Ishikawa (cell line): ENCODE measurements at regions not wholly inside any gene's neighbourhood (a gene's known extent, or its start where the extent isn't known, plus 50 kb on each side); places are given as distances from the start of the nearest gene placed in this dataset.
A peak's percentile ranks its signal among the peaks of the same experiment; 100 is the strongest.

Source experiments
- CEBPB ChIP-seq: IDR thresholded peaks from 2 replicates; pipeline ENCODE4 v1.6.1; 2012
- CREB1 ChIP-seq: IDR thresholded peaks from 2 replicates; pipeline ENCODE4 v1.6.1; 2012; ENCODE audit warnings: low read depth
- EGR1 ChIP-seq: IDR thresholded peaks from 2 replicates; pipeline ENCODE4 v1.6.1; 2012
- EP300 ChIP-seq: IDR thresholded peaks from 2 replicates; pipeline ENCODE4 v1.6.1; 2012; ENCODE audit warnings: borderline replicate concordance
- FOXM1 ChIP-seq: IDR thresholded peaks from 2 replicates; pipeline ENCODE4 v1.6.1; 2012; ENCODE audit warnings: low read depth, borderline replicate concordance
- NFIC ChIP-seq: IDR thresholded peaks from 2 replicates; pipeline ENCODE4 v1.6.1; 2012
- RAD21 ChIP-seq: IDR thresholded peaks from 2 replicates; pipeline ENCODE4 v1.6.1; 2012; ENCODE audit warnings: low read depth
- TAF1 ChIP-seq: IDR thresholded peaks from 2 replicates; pipeline ENCODE4 v1.6.1; 2012; ENCODE audit warnings: low read depth, mild to moderate bottlenecking
- TCF12 ChIP-seq: IDR thresholded peaks from 2 replicates; pipeline ENCODE4 v1.6.1; 2012; ENCODE audit warnings: low read depth
- TEAD4 ChIP-seq: IDR thresholded peaks from 2 replicates; pipeline ENCODE4 v1.6.1; 2012
- YY1 ChIP-seq: IDR thresholded peaks from 2 replicates; pipeline ENCODE4 v1.6.1; 2012; ENCODE audit warnings: low read depth
- ZBTB7A ChIP-seq: IDR thresholded peaks from 2 replicates; pipeline ENCODE4 v1.6.1; 2012; ENCODE audit warnings: low read depth
- TF ChIP-seq, protein P1 (sequence below): IDR thresholded peaks from 2 replicates; pipeline ENCODE4 v1.6.1; 2012
- TF ChIP-seq, protein P2 (sequence below): IDR thresholded peaks from 2 replicates; pipeline ENCODE4 v1.6.1; 2012; ENCODE audit warnings: low read depth, mild to moderate bottlenecking
- TF ChIP-seq, protein P3 (sequence below): IDR thresholded peaks from 2 replicates; pipeline ENCODE4 v1.6.1; 2012

- TF ChIP-seq CREB1 (no peak), TCF12 (no peak), ZBTB7A (no peak), CEBPB (no peak), NFIC (no peak), FOXM1 (no peak), RAD21 (no peak), EGR1 (no peak), EP300 (no peak), YY1 (no peak), TEAD4 (no peak), TAF1 (no peak)
- TF ChIP-seq, protein P1, sequence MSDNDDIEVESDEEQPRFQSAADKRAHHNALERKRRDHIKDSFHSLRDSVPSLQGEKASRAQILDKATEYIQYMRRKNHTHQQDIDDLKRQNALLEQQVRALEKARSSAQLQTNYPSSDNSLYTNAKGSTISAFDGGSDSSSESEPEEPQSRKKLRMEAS = no peak
- TF ChIP-seq, protein P2, sequence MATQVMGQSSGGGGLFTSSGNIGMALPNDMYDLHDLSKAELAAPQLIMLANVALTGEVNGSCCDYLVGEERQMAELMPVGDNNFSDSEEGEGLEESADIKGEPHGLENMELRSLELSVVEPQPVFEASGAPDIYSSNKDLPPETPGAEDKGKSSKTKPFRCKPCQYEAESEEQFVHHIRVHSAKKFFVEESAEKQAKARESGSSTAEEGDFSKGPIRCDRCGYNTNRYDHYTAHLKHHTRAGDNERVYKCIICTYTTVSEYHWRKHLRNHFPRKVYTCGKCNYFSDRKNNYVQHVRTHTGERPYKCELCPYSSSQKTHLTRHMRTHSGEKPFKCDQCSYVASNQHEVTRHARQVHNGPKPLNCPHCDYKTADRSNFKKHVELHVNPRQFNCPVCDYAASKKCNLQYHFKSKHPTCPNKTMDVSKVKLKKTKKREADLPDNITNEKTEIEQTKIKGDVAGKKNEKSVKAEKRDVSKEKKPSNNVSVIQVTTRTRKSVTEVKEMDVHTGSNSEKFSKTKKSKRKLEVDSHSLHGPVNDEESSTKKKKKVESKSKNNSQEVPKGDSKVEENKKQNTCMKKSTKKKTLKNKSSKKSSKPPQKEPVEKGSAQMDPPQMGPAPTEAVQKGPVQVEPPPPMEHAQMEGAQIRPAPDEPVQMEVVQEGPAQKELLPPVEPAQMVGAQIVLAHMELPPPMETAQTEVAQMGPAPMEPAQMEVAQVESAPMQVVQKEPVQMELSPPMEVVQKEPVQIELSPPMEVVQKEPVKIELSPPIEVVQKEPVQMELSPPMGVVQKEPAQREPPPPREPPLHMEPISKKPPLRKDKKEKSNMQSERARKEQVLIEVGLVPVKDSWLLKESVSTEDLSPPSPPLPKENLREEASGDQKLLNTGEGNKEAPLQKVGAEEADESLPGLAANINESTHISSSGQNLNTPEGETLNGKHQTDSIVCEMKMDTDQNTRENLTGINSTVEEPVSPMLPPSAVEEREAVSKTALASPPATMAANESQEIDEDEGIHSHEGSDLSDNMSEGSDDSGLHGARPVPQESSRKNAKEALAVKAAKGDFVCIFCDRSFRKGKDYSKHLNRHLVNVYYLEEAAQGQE = no peak
- TF ChIP-seq, protein P3, sequence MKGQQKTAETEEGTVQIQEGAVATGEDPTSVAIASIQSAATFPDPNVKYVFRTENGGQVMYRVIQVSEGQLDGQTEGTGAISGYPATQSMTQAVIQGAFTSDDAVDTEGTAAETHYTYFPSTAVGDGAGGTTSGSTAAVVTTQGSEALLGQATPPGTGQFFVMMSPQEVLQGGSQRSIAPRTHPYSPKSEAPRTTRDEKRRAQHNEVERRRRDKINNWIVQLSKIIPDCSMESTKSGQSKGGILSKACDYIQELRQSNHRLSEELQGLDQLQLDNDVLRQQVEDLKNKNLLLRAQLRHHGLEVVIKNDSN = no peak
Measured at GRCh38 chr2:144704709-144705095, 184.8 kb upstream of the ZEB2 start.

DNA sequence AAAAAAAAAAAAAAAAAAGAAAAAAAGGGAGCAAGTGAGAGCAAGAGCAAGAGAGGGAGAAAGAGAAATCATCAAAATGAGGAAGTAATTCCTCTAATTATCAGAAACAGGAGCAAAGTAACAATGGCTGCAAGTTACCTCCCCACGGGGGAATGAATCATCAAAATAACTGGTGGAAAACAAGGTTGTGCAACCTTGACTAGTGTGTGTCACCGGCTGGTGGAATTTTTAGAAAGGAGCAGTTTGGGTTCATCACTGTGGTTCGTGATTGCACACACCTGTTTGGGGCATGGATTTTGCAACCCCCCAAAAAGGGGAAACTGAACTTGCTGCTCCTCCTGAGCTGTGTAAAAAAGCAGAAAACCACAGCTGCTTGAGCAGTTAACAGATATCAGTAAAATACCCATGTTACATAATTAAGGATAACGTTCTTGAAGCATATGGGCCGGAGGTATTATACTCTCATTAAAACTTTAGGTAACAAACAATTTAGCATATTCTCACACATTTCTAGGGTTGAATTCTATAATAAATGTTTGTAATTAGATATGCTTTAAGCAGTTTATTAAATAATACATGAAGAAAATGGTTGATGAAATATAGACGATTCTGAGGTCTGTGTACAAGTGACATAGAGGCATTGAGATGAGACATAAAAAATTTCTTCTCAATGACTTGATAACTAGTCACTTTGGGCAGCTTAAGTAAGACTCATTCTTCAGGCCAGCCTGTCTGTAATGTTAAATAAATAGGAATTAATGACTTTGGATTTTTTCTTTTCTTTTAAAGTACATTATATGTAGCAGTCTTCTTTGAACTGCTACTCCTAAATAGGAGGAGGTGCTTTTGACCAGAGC, 184.2 kb upstream of the ZEB2 start:
- TF ChIP-seq CEBPB (peak; percentile 75), TEAD4 (no peak)
- TF ChIP-seq, protein P2 = no peak
- TF ChIP-seq, protein P1 = no peak

DNA sequence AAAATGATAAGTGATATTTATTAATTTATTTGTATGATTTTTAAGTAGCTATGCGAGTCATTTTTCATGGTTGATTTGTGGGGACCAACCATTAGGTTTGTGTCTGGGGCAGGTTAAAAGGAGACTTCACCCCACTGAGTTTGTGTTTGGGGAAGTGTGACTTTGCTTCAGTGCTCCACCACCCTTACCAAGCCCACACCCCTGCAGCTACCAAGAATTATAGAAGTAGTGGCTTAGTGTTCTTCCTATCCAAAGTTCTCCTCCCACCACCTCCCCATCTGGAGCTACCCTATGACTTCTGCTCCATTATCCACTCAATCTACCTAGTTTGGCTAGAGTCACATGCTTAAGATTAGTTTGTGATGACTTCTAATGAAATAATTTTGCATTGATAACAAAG, 182.1 kb upstream of the ZEB2 start:
- TF ChIP-seq, protein P2 = no peak
- TF ChIP-seq TEAD4 (no peak), EGR1 (no peak), TAF1 (no peak), RAD21 (no peak), CEBPB (no peak)

- TF ChIP-seq, protein P2 = no peak
- TF ChIP-seq RAD21 = no peak
- TF ChIP-seq, protein P1 = no peak
- no peak for TF ChIP-seq ZBTB7A
- no peak for TF ChIP-seq YY1
- TF ChIP-seq TAF1 = no peak
- no peak for TF ChIP-seq EP300
- no peak for TF ChIP-seq TCF12
- TF ChIP-seq TEAD4 = no peak
- no peak for TF ChIP-seq FOXM1
- TF ChIP-seq EGR1 = no peak
- no peak for TF ChIP-seq CREB1
- TF ChIP-seq, protein P3 = no peak
- no peak for TF ChIP-seq NFIC
- no peak for TF ChIP-seq CEBPB
Measured at GRCh38 chr2:144701259-144701658, 181.3 kb upstream of the ZEB2 start.
